Activated CD8-positive, alpha-beta T cell treated with anti-CD3 and anti-CD28 coated beads for 36 hours (primary cell): ENCODE measurements at regions not wholly inside any gene's neighbourhood (a gene's known extent, or its start where the extent isn't known, plus 50 kb on each side); places are given as distances from the start of the nearest gene placed in this dataset.

ENCODE experiments used
- ATAC-seq: fragments of 200-7000 bp; cut with Tn5 transposase; one replicate; pipeline ENCODE4 v1.10.0; 2021; ENCODE audit warnings: mild to moderate bottlenecking, moderate library complexity
- CTCF ChIA-PET: fragments of 350-600 bp; sonication (Branson Sonifier 250); formaldehyde crosslinking; loops from one replicate; lab custom pipeline; 2021; ENCODE audit warnings: antibody characterized with exemption; lab: Charles Lee
- POLR2A ChIA-PET: fragments of 350-600 bp; sonication (Branson Sonifier 250); formaldehyde crosslinking; loops from one replicate; lab custom pipeline; 2021; ENCODE audit warnings: antibody characterized with exemption; lab: Charles Lee
- DNase-seq: peaks from one replicate; pipeline ENCODE4 v3.0.0-alpha.2; 2020
- H3K27ac Mint-ChIP-seq: one replicate; pipeline ENCODE4 v1.8.0; 2021; ENCODE audit warnings: mild to moderate bottlenecking, mixed read lengths
- H3K27me3 Mint-ChIP-seq: one replicate; pipeline ENCODE4 v1.8.0; 2021; ENCODE audit warnings: mixed read lengths
- H3K36me3 Mint-ChIP-seq: one replicate; pipeline ENCODE4 v1.8.0; 2021; ENCODE audit warnings: low read depth, mixed read lengths
- H3K4me1 Mint-ChIP-seq: one replicate; pipeline ENCODE4 v1.8.0; 2021; ENCODE audit warnings: low read depth, mixed read lengths
- H3K4me3 Mint-ChIP-seq: one replicate; pipeline ENCODE4 v1.8.0; 2021; ENCODE audit warnings: mild to moderate bottlenecking, moderate library complexity, mixed read lengths
- H3K9me3 Mint-ChIP-seq: one replicate; pipeline ENCODE4 v1.8.0; 2021; ENCODE audit warnings: mixed read lengths
- CTCF ChIP-seq: fragments of 200-600 bp; IDR thresholded peaks from one replicate; pipeline ENCODE4 v1.8.0; 2022; ENCODE audit warnings: antibody characterized with exemption, mild to moderate bottlenecking
- intact Hi-C: fragments of 100-400 bp; cut with micrococcal nuclease; formaldehyde crosslinking; loops from one replicate; pipeline ENCODE4 v1.10.0; 2022

- intact Hi-C loops: no loop called here
- TF ChIP-seq CTCF: no peak
- Mint-ChIP-seq H3K27me3 (no peaks in the 10 kb centered on the region), H3K4me3 (no peak overlapping the region), H3K27ac (no peak overlapping the region), H3K9me3 (no peaks in the 10 kb centered on the region), H3K4me1 (no peaks in the 10 kb centered on the region), H3K36me3 (no peaks in the 10 kb centered on the region)
- CTCF ChIA-PET: no interaction called here
- DNase-seq (no peak), ATAC-seq (no peak)
- POLR2A ChIA-PET: no interaction called here
These were observed 218.5 kb downstream of the RPS29 start for GRCh38 chr14:49367696-49368095.

GRCh38 chr14:49366416-49366815 lies 219.8 kb downstream of the RPS29 start:
- no peaks in the 10 kb centered on the region for H3K27me3 Mint-ChIP-seq

GRCh38 chr14:49364752-49365117 lies 221.4 kb downstream of the RPS29 start:
- DNase-seq (no peak), ATAC-seq (no peak)
- TF ChIP-seq CTCF: no peak
- POLR2A ChIA-PET: no interaction called here
- peaks cover 3% of the 10 kb centered on the region for H3K9me3 Mint-ChIP-seq
- intact Hi-C loops: no loop called here
- H3K27me3 Mint-ChIP-seq: no peaks in the 10 kb centered on the region
- no peak overlapping the region for H3K27ac Mint-ChIP-seq
- no peak overlapping the region for H3K4me3 Mint-ChIP-seq
- CTCF ChIA-PET: interaction anchor here (0.6 kb wide), 1 partner anchor 91 kb away, joined by 3 read pairs; no protein-coding TSS in a partner anchor
- H3K4me1 Mint-ChIP-seq: no peaks in the 10 kb centered on the region
- no peaks in the 10 kb centered on the region for H3K36me3 Mint-ChIP-seq

More at GRCh38 chr14:49366416-49366815, 219.8 kb downstream of the RPS29 start:
- H3K9me3 Mint-ChIP-seq: no peaks in the 10 kb centered on the region
- H3K4me3 Mint-ChIP-seq: no peak overlapping the region
- TF ChIP-seq CTCF: no peak
- ATAC-seq (no peak), DNase-seq (no peak)
- H3K36me3 Mint-ChIP-seq: no peaks in the 10 kb centered on the region
- intact Hi-C loops: no loop called here
- no peak overlapping the region for H3K27ac Mint-ChIP-seq
- ChIA-PET CTCF (no interaction called here), POLR2A (no interaction called here)
- no peaks in the 10 kb centered on the region for H3K4me1 Mint-ChIP-seq

DNA sequence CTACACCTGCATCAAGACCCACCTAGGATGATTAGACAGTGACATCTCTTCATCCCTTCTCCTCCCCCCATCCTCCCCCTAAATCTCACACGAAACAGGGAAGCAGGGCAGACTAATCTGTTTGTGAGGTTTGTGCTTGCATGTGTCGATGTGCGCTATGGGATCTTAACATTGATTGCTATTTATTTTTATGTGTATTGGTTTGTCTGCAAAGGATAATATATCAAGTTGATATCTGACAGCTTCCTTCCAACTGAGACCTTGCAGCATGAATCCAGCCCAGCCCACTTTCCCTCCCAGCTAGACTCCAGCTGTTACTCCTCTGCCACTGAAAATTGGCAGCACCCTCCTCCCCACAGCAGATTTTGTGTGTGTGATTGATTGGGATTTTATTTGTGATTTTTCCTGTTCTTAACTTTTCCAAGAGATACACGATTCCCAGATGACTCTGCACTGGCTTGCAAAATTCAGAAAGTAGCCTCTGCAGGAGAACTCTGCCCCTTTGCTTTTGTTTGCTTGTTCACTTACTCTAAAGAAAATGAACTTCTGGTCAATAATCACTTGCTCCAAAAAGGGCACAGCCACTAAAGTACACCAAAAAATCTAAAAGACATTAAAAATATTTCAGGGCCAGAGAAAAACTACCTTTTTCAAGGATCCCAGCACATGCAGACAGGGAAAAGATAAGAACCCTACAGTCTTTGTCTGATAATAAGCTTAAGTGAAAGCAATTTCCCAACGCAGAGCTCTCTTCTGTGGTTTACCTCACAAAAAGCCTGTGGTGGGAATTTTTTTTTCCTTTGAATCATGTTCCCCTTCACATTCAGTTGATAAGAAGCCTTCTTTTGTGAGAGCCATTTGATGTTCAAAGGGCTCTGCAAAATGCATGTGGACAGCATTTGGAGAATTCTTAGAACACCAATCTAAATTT lies 222.1 kb downstream of the RPS29 start:
- Mint-ChIP-seq H3K9me3 (peaks cover 8% of the 10 kb centered on the region), H3K4me1 (no peaks in the 10 kb centered on the region), H3K4me3 (no peak overlapping the region), H3K27me3 (peaks cover under 1% of the 10 kb centered on the region), H3K36me3 (no peaks in the 10 kb centered on the region), H3K27ac (no peak overlapping the region)
- intact Hi-C loops: no loop called here
- ATAC-seq: no peak
- no peak for TF ChIP-seq CTCF
- ChIA-PET CTCF (no interaction called here), POLR2A (no interaction called here)
- no peak for DNase-seq

GRCh38 chr14:49362916-49363315 lies 223.3 kb downstream of the RPS29 start:
- TF ChIP-seq CTCF: no peak
- intact Hi-C loops: no loop called here
- DNase-seq (no peak), ATAC-seq (no peak)
- H3K27ac Mint-ChIP-seq: no peak overlapping the region
- CTCF ChIA-PET: no interaction called here
- no peaks in the 10 kb centered on the region for H3K4me1 Mint-ChIP-seq
- peaks cover 9% of the 10 kb centered on the region for H3K9me3 Mint-ChIP-seq
- no peak overlapping the region for H3K4me3 Mint-ChIP-seq
- POLR2A ChIA-PET: interaction anchor here (0.6 kb wide), 1 partner anchor 328 kb away, joined by 3 read pairs; no protein-coding TSS in a partner anchor
- peaks cover 2% of the 10 kb centered on the region for H3K27me3 Mint-ChIP-seq
- no peaks in the 10 kb centered on the region for H3K36me3 Mint-ChIP-seq
